ENCODE measurements at regions not wholly inside any gene's neighbourhood (a gene's known extent, or its start where the extent isn't known, plus 50 kb on each side); places are given as distances from the start of the nearest gene placed in this dataset.
"Not testable (repeated sequence)": the region's sequence is repeated elsewhere in the genome, so short reads cannot be mapped to it uniquely, and the experiment has no call there.

GRCh38 chr6:137315081-137315480 is 95.9 kb upstream of the IFNGR1 start:
- Mint-ChIP-seq H3K27ac (no peak overlapping the region), H3K4me1 (peaks cover 0 to 4% (median under 1%) of the 10 kb centered on the region in 4 donors), H3K4me3 (no peak overlapping the region), H3K27me3 (peaks cover 0 to 6% (median 2%) of the 10 kb centered on the region in 5 donors), H3K36me3 (no peaks in the 10 kb centered on the region), H3K9me3 (no peaks in the 10 kb centered on the region)
- POLR2A ChIA-PET = no interaction called here
- DNase-seq = no peak
- ATAC-seq = no peak

- Mint-ChIP-seq H3K27me3 (peaks cover 0 to 6% (median 1%) of the 10 kb centered on the region in 5 donors), H3K27ac (no peak overlapping the region), H3K9me3 (no peaks in the 10 kb centered on the region), H3K4me1 (peaks cover 0 to 12% (median 2%) of the 10 kb centered on the region in 4 donors), H3K36me3 (no peaks in the 10 kb centered on the region), H3K4me3 (no peak overlapping the region)
- ATAC-seq = peak; percentile 78 to 80
- POLR2A ChIA-PET = no interaction called here
- peak; percentile 31 to 81 (median 58) for DNase-seq
Observed at GRCh38 chr6:137313928-137314855, 95.0 kb upstream of the IFNGR1 start.

GRCh38 chr6:137313211-137313610 is 94.0 kb upstream of the IFNGR1 start:
- peaks cover 0 to 22% (median 2%) of the 10 kb centered on the region in 4 donors for H3K4me1 Mint-ChIP-seq
- peaks cover 0 to 6% (median 1%) of the 10 kb centered on the region in 5 donors for H3K27me3 Mint-ChIP-seq
- H3K9me3 Mint-ChIP-seq = no peaks in the 10 kb centered on the region
- POLR2A ChIA-PET = no interaction called here
- H3K4me3 Mint-ChIP-seq = no peak overlapping the region
- ATAC-seq (no peak), DNase-seq (no peak)
- H3K27ac Mint-ChIP-seq = no peak overlapping the region
- no peaks in the 10 kb centered on the region for H3K36me3 Mint-ChIP-seq

GRCh38 chr6:137311940-137312339 is 92.8 kb upstream of the IFNGR1 start:
- ATAC-seq (no peak), DNase-seq (no peak)
- POLR2A ChIA-PET = interaction anchor here (0.7 kb wide), 1 partner anchor 15 kb away, joined by 3 read pairs; no protein-coding TSS in a partner anchor
- Mint-ChIP-seq H3K4me1 (peaks cover 0 to 33% (median 2%) of the 10 kb centered on the region in 4 donors), H3K27me3 (peaks cover 0 to 1% (median under 1%) of the 10 kb centered on the region in 5 donors), H3K4me3 (no peak overlapping the region), H3K27ac (no peak overlapping the region), H3K9me3 (no peaks in the 10 kb centered on the region), H3K36me3 (no peaks in the 10 kb centered on the region)

GRCh38 chr6:137309078-137309762 is 90.0 kb upstream of the IFNGR1 start:
- Mint-ChIP-seq H3K9me3 (no peaks in the 10 kb centered on the region), H3K36me3 (no peaks in the 10 kb centered on the region), H3K4me3 (no peak overlapping the region), H3K27me3 (peaks cover 0 to 4% (median 2%) of the 10 kb centered on the region in 5 donors), H3K4me1 (peaks cover 0 to 36% (median 2%) of the 10 kb centered on the region in 4 donors), H3K27ac (peak overlapping the region in 1 of 10 donors; percentile 15)
- peak in 1 of 10 donors; percentile 9 for DNase-seq
- ATAC-seq = no peak
- POLR2A ChIA-PET = no interaction called here

GRCh38 chr6:137307163-137307854 is 88.1 kb upstream of the IFNGR1 start:
- H3K27ac Mint-ChIP-seq = peak overlapping the region in 1 of 10 donors; percentile 15

GRCh38 chr6:137305691-137306090 is 86.5 kb upstream of the IFNGR1 start:
- no peak overlapping the region for H3K4me3 Mint-ChIP-seq
- peaks cover 0 to 33% (median 1%) of the 10 kb centered on the region in 4 donors for H3K4me1 Mint-ChIP-seq
- H3K27ac Mint-ChIP-seq = no peak overlapping the region
- DNase-seq = no peak
- no peaks in the 10 kb centered on the region for H3K36me3 Mint-ChIP-seq
- peaks cover 0 to 4% (median 0%) of the 10 kb centered on the region in 9 donors for H3K9me3 Mint-ChIP-seq
- POLR2A ChIA-PET = no interaction called here
- peaks cover 0 to 9% (median 2%) of the 10 kb centered on the region in 5 donors for H3K27me3 Mint-ChIP-seq
- ATAC-seq = no peak

More at GRCh38 chr6:137307163-137307854, 88.1 kb upstream of the IFNGR1 start:
- H3K9me3 Mint-ChIP-seq = peaks cover 0 to 4% (median 0%) of the 10 kb centered on the region in 9 donors
- no peaks in the 10 kb centered on the region for H3K36me3 Mint-ChIP-seq
- H3K4me1 Mint-ChIP-seq = peaks cover 0 to 33% (median 1%) of the 10 kb centered on the region in 4 donors
- POLR2A ChIA-PET = no interaction called here
- DNase-seq (no peak), ATAC-seq (no peak)
- peaks cover 0 to 9% (median 2%) of the 10 kb centered on the region in 5 donors for H3K27me3 Mint-ChIP-seq
- peak overlapping the region in 1 of 10 donors; percentile 30 for H3K4me3 Mint-ChIP-seq

GRCh38 chr6:137304020-137304780 is 85.0 kb upstream of the IFNGR1 start:
- peaks cover 0 to 4% (median 0%) of the 10 kb centered on the region in 9 donors for H3K9me3 Mint-ChIP-seq
- POLR2A ChIA-PET = no interaction called here

GRCh38 chr6:137303441-137303840 is 84.3 kb upstream of the IFNGR1 start:
- ATAC-seq = no peak
- Mint-ChIP-seq H3K4me3 (no peak overlapping the region), H3K27me3 (peaks cover 0 to 9% (median 2%) of the 10 kb centered on the region in 5 donors), H3K27ac (no peak overlapping the region), H3K9me3 (peaks cover 0 to 4% (median 0%) of the 10 kb centered on the region in 9 donors), H3K4me1 (peaks cover 0 to 18% (median 0%) of the 10 kb centered on the region in 4 donors), H3K36me3 (no peaks in the 10 kb centered on the region)
- no peak for DNase-seq
- POLR2A ChIA-PET = no interaction called here

More at GRCh38 chr6:137304020-137304780, 85.0 kb upstream of the IFNGR1 start:
- H3K36me3 Mint-ChIP-seq = no peaks in the 10 kb centered on the region
- no peak for ATAC-seq
- no peak for DNase-seq
- no peak overlapping the region for H3K27ac Mint-ChIP-seq
- H3K4me3 Mint-ChIP-seq = no peak overlapping the region
- peaks cover 0 to 9% (median 2%) of the 10 kb centered on the region in 5 donors for H3K27me3 Mint-ChIP-seq
- H3K4me1 Mint-ChIP-seq = peaks cover 0 to 25% (median 0%) of the 10 kb centered on the region in 4 donors

GRCh38 chr6:137299681-137300080 is 80.5 kb upstream of the IFNGR1 start:
- no peak for ATAC-seq
- POLR2A ChIA-PET = no interaction called here
- peaks cover 0 to 4% (median 0%) of the 10 kb centered on the region in 9 donors for H3K9me3 Mint-ChIP-seq
- no peaks in the 10 kb centered on the region for H3K36me3 Mint-ChIP-seq
- no peak overlapping the region for H3K4me3 Mint-ChIP-seq
- DNase-seq = no peak
- no peaks in the 10 kb centered on the region for H3K4me1 Mint-ChIP-seq
- H3K27me3 Mint-ChIP-seq = peaks cover 0 to 6% (median 2%) of the 10 kb centered on the region in 5 donors
- no peak overlapping the region for H3K27ac Mint-ChIP-seq

GRCh38 chr6:137297887-137298286 is 78.7 kb upstream of the IFNGR1 start:
- Mint-ChIP-seq H3K27ac (no peak overlapping the region), H3K36me3 (no peaks in the 10 kb centered on the region), H3K4me1 (no peaks in the 10 kb centered on the region), H3K9me3 (peaks cover 0 to under 1% (median 0%) of the 10 kb centered on the region in 9 donors), H3K4me3 (no peak overlapping the region), H3K27me3 (peaks cover 0 to 2% (median 0%) of the 10 kb centered on the region in 5 donors)
- DNase-seq (no peak), ATAC-seq (no peak)
- POLR2A ChIA-PET = no interaction called here

- H3K4me3 Mint-ChIP-seq, H3K36me3 Mint-ChIP-seq, ATAC-seq, H3K9me3 Mint-ChIP-seq, POLR2A ChIA-PET, DNase-seq, H3K27ac Mint-ChIP-seq: not testable (repeated sequence)
- Mint-ChIP-seq H3K4me1 (peaks cover 3 to 11% (median 6%) of the 10 kb centered on the region in 4 donors), H3K27me3 (peaks cover 0 to 18% (median 2%) of the 10 kb centered on the region in 5 donors)
Observed at GRCh38 chr6:137292326-137292725, 73.1 kb upstream of the IFNGR1 start.

All from naive thymus-derived CD8-positive, alpha-beta T cell (primary cell).